NCI-H146 treated with DMSO at 0.1 percent for 48 hours (cell line): ENCODE measurements at regions not wholly inside any gene's neighbourhood (a gene's known extent, or its start where the extent isn't known, plus 50 kb on each side); places are given as distances from the start of the nearest gene placed in this dataset.

Experiments used
- DNase-seq: peaks from one replicate; lab custom pipeline; 2025; ENCODE audit not compliant: unreplicated experiment; lab: John Stamatoyannopoulos, UW

- DNase-seq: no peak
Observed at GRCh38 chr3:76403556-76403955, 618.2 kb upstream of the ZNF717 start.

- no peak for DNase-seq
Observed at GRCh38 chr3:76405196-76405595, 619.8 kb upstream of the ZNF717 start.

DNA sequence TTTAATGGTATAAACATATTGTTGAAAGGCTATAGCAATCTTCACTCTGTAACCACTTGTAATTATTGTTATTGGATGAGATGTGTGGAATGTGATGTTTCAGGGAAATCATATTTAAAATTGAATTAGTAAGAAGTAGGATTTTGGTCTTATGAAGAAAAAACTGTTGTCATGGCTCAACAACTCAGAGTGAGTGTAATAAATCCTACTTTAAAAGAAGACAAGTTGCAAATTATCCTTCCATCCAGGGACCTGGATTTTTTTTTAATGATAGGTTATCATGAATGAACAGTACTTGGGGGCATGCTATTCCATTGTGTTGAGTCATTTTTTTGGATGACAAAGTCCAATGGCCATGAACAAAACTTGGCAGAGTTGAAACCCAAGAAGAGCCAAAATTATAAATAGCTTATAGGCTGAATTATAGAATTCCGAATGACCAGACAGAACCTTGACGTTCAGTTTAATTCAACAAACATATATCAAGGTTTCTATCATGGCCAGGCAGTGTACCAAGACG lies 625.5 kb upstream of the ZNF717 start:
- DNase-seq: no peak

- DNase-seq: no peak
Observed at GRCh38 chr3:76415384-76415783, 624.5 kb upstream of the ROBO2 start.

- DNase-seq: no peak
Observed at GRCh38 chr3:76429581-76430177, 610.2 kb upstream of the ROBO2 start.

DNA sequence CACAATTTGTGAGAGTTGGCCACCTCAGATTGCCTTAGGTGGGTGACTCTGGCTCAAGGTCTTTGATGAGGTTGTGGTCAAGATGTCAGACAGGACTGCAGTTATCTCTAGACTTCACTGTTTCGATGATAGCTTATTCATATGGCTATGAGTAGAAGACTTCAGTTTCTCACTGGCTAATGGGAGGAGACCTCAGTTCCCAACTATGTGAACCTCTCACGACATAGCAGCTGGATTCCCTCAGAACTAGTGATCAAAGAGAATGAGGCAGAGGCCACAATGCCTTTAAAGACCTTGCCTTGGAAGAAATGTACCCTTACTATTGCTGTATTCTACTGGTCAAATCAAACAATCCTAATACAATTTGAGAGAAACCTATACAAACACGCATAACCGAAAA lies 607.5 kb upstream of the ROBO2 start:
- no peak for DNase-seq

- DNase-seq: no peak
Observed at GRCh38 chr3:76436894-76437293, 603.0 kb upstream of the ROBO2 start.

DNA sequence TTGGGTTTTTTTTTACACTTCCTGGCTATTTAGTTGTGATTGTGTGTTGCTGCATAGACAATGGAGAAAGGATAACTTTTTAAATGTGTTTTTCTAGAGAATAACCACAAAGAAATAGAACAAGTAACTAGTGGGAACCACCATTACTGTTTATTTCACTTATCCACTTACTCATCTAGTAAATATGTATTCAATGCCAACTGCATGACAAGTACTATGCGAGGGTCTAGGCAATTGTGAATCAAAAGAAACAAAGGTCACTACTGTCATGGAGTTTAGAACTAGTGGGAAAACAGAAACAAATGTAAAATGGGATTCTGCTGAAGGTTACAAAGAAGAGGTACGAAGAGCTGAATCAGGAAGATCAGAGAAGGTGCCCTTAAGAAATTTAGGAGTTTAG lies 600.9 kb upstream of the ROBO2 start:
- DNase-seq: no peak

- DNase-seq: no peak
Observed at GRCh38 chr3:76442374-76442915, 597.5 kb upstream of the ROBO2 start.

DNA sequence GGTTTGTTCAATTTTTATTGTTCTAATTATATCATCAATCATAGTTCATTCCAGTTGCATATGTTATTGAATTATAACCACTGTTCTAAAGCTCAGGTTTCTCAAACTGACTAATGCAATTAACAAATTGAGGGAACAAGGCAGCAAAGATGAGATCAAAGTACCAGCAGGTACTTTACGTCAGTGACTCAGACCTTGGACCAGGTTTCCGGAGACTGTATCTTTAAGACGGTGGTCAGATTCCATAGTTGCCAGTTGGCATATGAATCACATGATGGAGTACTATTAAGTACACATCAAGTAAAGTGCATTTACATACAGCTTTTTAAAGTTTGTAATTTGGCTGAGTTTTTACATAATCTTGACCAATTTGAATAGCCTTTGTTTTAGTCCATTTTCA lies 583.6 kb upstream of the ROBO2 start:
- no peak for DNase-seq

DNA sequence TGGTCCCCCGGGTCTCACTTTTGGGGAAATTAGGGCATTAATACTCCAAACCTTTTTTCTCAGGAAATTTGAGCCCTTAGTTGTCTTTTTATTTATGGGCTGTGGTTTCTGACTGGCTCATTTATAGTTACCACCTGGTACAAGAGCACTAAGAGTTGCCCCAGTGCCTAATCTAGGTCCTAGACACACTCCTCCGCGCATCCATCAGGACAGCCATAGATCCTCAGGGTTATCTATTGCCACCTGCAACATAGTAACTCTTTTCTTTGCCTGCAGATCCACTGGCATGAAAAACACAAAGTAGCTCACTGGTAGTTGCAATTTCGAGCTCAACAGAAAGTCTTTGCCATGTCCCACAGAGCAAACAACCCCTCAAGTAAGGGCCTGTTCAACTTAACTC lies 576.4 kb upstream of the ROBO2 start:
- DNase-seq: no peak

DNA sequence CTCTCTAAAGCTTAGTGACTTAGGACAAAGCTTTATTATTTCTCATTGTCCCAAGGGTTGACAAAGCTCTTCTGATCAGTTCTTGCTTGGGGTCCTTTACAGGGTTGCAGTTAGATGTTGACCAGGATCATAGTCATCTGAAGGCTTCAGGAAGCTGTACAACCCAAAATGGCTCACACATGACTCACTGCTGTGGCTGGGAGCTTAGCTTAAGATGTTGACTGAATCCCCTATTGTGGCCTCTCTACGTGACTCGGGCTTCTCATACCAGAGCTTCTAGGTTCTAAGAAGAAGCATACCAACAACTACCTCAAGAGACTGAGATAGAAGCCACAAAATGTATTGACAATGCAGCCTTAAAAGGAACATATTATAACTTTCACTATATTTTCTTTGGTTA lies 569.6 kb upstream of the ROBO2 start:
- no peak for DNase-seq

- DNase-seq: no peak
Observed at GRCh38 chr3:76474632-76475031, 565.3 kb upstream of the ROBO2 start.

DNA sequence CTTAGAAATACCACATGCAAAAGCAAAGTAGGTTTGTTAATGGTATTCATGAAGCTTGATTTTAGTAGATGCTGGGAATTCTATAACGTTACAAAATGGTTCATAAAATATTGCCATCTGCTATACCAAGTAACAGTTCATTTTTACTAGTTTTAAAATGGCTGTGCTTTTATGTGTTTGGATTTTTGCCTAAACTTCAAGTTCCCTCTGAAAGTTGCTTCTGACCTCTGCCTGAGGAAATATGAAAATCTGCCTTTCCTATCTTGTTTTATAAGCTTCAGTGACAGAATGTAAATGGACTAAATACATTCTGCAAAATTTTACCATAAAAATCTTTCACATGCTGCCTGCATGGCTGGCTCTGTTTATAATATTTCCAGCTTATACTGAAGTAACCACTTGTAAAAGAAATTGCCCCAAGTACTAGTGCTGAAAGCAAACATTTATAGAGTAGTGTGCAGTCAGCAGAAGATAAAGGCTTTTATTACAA lies 560.7 kb upstream of the ROBO2 start:
- DNase-seq: no peak

GRCh38 chr3:76482510-76482909 lies 557.4 kb upstream of the ROBO2 start:
- no peak for DNase-seq

DNA sequence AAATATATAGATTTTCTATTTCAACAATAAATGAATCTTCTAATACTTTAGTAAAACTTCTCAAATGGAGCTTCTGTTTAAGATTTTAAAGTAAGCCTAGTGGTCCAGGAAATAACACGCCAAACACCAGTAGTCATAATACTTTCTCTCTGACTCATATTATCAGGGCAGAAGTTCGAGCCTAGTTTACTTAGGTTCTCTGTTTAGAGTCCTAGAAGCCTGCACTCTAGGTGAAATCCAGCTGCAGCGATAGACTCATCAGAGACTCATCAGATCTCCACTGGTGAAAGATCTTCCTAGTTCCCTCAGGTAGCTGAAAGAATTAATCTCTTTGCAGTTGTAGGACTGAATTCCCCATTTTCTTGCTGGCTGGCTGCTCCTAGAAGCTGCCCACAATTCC lies 552.5 kb upstream of the ROBO2 start:
- no peak for DNase-seq

DNA sequence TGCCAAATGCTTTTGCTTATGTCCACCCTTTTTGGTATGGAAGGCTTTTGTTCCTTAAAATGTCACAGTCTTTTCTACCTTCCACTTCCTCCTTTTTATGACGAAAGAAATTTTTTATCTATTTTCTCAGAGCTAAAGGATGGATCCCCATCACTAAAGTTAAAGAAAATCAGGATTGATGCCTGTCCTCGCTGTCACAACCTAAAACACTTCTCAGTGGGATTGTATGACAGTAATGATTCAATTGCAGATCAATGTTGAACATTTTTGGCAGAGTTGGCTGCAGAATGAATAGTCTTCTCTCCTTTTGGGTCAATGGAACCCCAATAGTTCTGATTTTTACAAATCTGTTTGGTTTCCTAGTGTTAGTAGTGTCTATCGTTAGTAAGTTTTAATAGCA lies 549.8 kb upstream of the ROBO2 start:
- DNase-seq: no peak

GRCh38 chr3:76495216-76495615 lies 544.7 kb upstream of the ROBO2 start:
- no peak for DNase-seq

DNA sequence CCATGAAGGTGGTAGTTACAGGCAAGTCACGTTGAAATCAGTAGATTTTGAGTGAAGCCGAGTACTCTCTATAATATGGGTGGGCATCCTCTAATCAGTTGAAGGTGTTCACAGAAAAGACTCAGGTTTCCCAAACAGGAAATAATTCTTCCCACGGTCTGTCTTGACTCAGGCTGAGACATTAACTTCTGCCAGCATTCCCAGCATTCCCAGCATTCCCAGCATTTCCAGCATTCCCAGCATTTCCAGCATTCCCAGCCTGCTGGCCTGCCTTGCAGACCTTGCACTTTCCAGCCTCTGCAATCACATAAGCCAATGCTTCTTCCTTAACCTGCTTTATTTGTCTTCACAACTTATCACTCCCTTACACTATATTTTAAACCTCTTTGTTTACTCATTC lies 542.3 kb upstream of the ROBO2 start:
- no peak for DNase-seq

- no peak for DNase-seq
Observed at GRCh38 chr3:76500746-76501275, 539.1 kb upstream of the ROBO2 start.

GRCh38 chr3:76501315-76501714 lies 538.6 kb upstream of the ROBO2 start:
- no peak for DNase-seq

DNA sequence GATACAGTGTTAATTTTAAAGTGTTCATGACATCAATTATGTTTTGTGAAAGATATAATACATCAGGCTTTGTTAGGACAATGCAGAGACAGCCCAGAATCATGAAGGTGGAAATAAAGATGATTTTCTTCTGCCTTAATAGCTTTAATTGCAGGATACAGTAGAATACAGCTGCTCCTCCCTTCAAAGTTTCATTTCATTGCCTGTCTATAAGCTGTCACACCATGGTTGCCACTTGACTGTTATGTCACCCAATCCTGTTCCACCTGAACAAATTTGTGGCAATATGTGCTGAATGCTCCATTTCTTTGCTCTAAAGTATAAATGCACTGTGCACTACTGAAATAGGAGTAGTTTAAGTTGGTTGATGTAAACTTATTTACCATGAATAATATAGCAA lies 537.8 kb upstream of the ROBO2 start:
- no peak for DNase-seq
